ENCODE measurements at regions not wholly inside any gene's neighbourhood (a gene's known extent, or its start where the extent isn't known, plus 50 kb on each side); places are given as distances from the start of the nearest gene placed in this dataset.

DNA sequence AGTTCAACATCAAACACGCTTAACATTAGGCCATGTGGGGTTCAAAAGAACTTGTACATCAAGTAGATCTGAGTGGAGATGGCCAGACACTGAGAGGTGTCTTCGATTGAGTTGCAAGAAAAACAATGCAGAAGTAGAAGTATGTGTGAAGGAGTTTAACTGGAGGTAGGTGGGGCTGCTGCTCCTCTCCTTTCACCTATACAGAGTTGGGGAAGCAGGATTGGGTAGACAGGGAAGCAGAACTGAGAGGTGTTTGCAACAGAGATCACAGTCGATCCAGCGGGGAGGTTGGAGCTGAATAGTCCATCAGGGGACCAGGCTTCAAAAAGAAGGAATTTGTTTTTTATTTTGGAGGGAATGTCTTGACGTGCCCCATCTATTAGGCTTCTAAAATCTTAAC is 61.7 kb upstream of the SLC27A6 start:
- Histone ChIP-seq H2BK5ac (ENCODE audit: low read depth, low read length, poor library complexity, severe bottlenecking) (no peak overlapping the region), H4K91ac (ENCODE audit: insufficient read depth, low read depth, low read length) (no peak overlapping the region), H4K5ac (ENCODE audit: low read depth, low read length) (no peak overlapping the region), H2BK120ac (ENCODE audit: low read depth, low read length) (no peak overlapping the region), H3K23ac (ENCODE audit: low read depth, low read length) (no peak overlapping the region), H3K36me3 (ENCODE audit: control insufficient read depth, insufficient read depth, low read length) (no peaks in the 10 kb centered on the region), H3K4me3 (ENCODE audit: insufficient read depth, low read depth, low read length) (no peak overlapping the region), H3K9ac (ENCODE audit: low read depth, low read length) (no peak overlapping the region), H2BK20ac (ENCODE audit: low read depth, low read length) (no peak overlapping the region), H3K4me2 (ENCODE audit: low read depth, low read length) (no peak overlapping the region), H4K8ac (ENCODE audit: low read depth in 2 of 2, low read length in 2 of 2) (no peak overlapping the region), H3K9me3 (ENCODE audit: control insufficient read depth, insufficient read depth, low read length) (no peaks in the 10 kb centered on the region), H2AFZ (replicated peaks; ENCODE audit: low read length, poor library complexity) (no peak overlapping the region), H3K27me3 (ENCODE audit: control insufficient read depth, insufficient read depth, low read length) (no peaks in the 10 kb centered on the region), H2AK5ac (ENCODE audit: low read depth, low read length) (no peak overlapping the region), H2BK15ac (ENCODE audit: low read depth, low read length) (no peak overlapping the region), H3K4me1 (ENCODE audit: control insufficient read depth, insufficient read depth, low read length) (no peaks in the 10 kb centered on the region), H3K18ac (ENCODE audit: low read depth, low read length) (no peak overlapping the region), H4K20me1 (ENCODE audit: insufficient read depth, low read length) (no peaks in the 10 kb centered on the region), H3K9me1 (ENCODE audit: insufficient read depth, low read length) (no peaks in the 10 kb centered on the region), H3K27ac (ENCODE audit: insufficient read depth, low read length) (no peak overlapping the region), H3K79me1 (ENCODE audit: low read depth in 1 of 2, low read length in 2 of 2) (no peaks in the 10 kb centered on the region), H3K14ac (replicated peaks; ENCODE audit: low read depth, low read length) (no peak overlapping the region), H2AK9ac (replicated peaks; ENCODE audit: low read depth, low read length, poor library complexity) (no peak overlapping the region), H3K56ac (ENCODE audit: extremely low read depth, insufficient read depth, low read length) (no peak overlapping the region), H3K4ac (ENCODE audit: low read depth, low read length) (no peak overlapping the region)
- no CpG with 5 or more reads among the region's 5 CpGs for WGBS, 2 experiments (ENCODE audit: extremely low coverage in 2 of 2, insufficient read length in 1 of 2)
- BruUV-seq (replicated peaks): no TSS peak
- dilution Hi-C loops (cut with HindIII; ENCODE audit: low sequenced_read_pairs, unreplicated experiment): no loop called here
- ChIA-PET POLR2A (ENCODE audit: unreplicated experiment) (no interaction called here), CTCF (interaction anchor here (1.0 kb wide), 1 partner anchor 865 kb away, joined by 3 read pairs; no protein-coding TSS in a partner anchor)
- no peak for DNase-seq
- in situ Hi-C loops (cut with MboI; ENCODE audit: low sequenced_read_pairs): loop anchor here (10.0 to 25.0 kb wide), 3 partner anchors 109 to 871 kb away; no protein-coding TSS in a partner anchor
- TF ChIP-seq MAFK (IDR thresholded peaks at IDR 0.05; ENCODE audit: low read depth, low read length) (no peak), NFE2L2 (IDR thresholded peaks at IDR 0.05; ENCODE audit: low read depth, low read length) (no peak), SMC3 (IDR thresholded peaks at IDR 0.05; ENCODE audit: low read depth, low read length) (no peak), MXI1 (IDR thresholded peaks at IDR 0.05; ENCODE audit: borderline replicate concordance, low read depth, low read length) (no peak), FOS (IDR thresholded peaks at IDR 0.05; ENCODE audit: low read depth, low read length) (no peak), RFX5 (IDR thresholded peaks at IDR 0.05; ENCODE audit: low read depth, low read length) (no peak), CEBPB (IDR thresholded peaks at IDR 0.05; ENCODE audit: low read depth, low read length) (no peak), RCOR1 (IDR thresholded peaks at IDR 0.05; ENCODE audit: insufficient replicate concordance, low read length) (no peak)
- TF ChIP-seq, protein P1, sequence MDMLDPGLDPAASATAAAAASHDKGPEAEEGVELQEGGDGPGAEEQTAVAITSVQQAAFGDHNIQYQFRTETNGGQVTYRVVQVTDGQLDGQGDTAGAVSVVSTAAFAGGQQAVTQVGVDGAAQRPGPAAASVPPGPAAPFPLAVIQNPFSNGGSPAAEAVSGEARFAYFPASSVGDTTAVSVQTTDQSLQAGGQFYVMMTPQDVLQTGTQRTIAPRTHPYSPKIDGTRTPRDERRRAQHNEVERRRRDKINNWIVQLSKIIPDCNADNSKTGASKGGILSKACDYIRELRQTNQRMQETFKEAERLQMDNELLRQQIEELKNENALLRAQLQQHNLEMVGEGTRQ (IDR thresholded peaks at IDR 0.05; ENCODE audit: low read depth, low read length): no peak
- TF ChIP-seq, protein P2, sequence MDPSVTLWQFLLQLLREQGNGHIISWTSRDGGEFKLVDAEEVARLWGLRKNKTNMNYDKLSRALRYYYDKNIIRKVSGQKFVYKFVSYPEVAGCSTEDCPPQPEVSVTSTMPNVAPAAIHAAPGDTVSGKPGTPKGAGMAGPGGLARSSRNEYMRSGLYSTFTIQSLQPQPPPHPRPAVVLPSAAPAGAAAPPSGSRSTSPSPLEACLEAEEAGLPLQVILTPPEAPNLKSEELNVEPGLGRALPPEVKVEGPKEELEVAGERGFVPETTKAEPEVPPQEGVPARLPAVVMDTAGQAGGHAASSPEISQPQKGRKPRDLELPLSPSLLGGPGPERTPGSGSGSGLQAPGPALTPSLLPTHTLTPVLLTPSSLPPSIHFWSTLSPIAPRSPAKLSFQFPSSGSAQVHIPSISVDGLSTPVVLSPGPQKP (IDR thresholded peaks at IDR 0.05; ENCODE audit: borderline replicate concordance, low read depth, low read length): no peak
- no peak for ATAC-seq (ENCODE audit: low read depth)
- intact Hi-C loops (cut with micrococcal nuclease): loop anchor here (10.0 kb wide), 1 partner anchor 451 kb away; no protein-coding TSS in a partner anchor
